Activated B cell treated with CpG ODN at 0.5 μM for 24 hours (primary cell): ENCODE measurements at regions not wholly inside any gene's neighbourhood (a gene's known extent, or its start where the extent isn't known, plus 50 kb on each side); places are given as distances from the start of the nearest gene placed in this dataset.

Experiments used
- ATAC-seq: fragments of 200-7000 bp; cut with Tn5 transposase; one replicate; pipeline ENCODE4 v1.10.0; 2021; ENCODE audit warnings: low read depth, mild to moderate bottlenecking, moderate library complexity
- CTCF ChIA-PET: fragments of 350-600 bp; sonication (Branson Sonifier 250); formaldehyde crosslinking; loops from one replicate; lab custom pipeline; 2021; ENCODE audit warnings: antibody characterized with exemption; lab: Charles Lee
- POLR2A ChIA-PET: fragments of 350-600 bp; sonication (Branson Sonifier 250); formaldehyde crosslinking; loops from one replicate; lab custom pipeline; 2021; ENCODE audit warnings: antibody characterized with exemption; lab: Charles Lee
- DNase-seq: peaks from one replicate; pipeline ENCODE4 v3.0.0; 2022
- H3K27ac Mint-ChIP-seq: one replicate; pipeline ENCODE4 v1.8.0; 2020; ENCODE audit warnings: mixed read lengths
- H3K27me3 Mint-ChIP-seq: one replicate; pipeline ENCODE4 v1.8.0; 2021; ENCODE audit warnings: mixed read lengths
- H3K36me3 Mint-ChIP-seq: one replicate; pipeline ENCODE4 v1.8.0; 2021; ENCODE audit warnings: low read depth, mixed read lengths
- H3K4me1 Mint-ChIP-seq: one replicate; pipeline ENCODE4 v1.8.0; 2021; ENCODE audit warnings: mixed read lengths
- H3K4me3 Mint-ChIP-seq: one replicate; pipeline ENCODE4 v1.8.0; 2020; ENCODE audit warnings: mild to moderate bottlenecking, mixed read lengths
- H3K9me3 Mint-ChIP-seq: one replicate; pipeline ENCODE4 v1.8.0; 2020; ENCODE audit warnings: mixed read lengths
- CTCF ChIP-seq: fragments of 200-600 bp; IDR thresholded peaks from one replicate; pipeline ENCODE4 v1.8.0; 2022; ENCODE audit warnings: antibody characterized with exemption, mild to moderate bottlenecking
- intact Hi-C: fragments of 100-400 bp; cut with micrococcal nuclease; formaldehyde crosslinking; loops from one replicate; pipeline ENCODE4 v1.15.1; 2024

GRCh38 chr22:48697694-48698276 lies 1129.9 kb downstream of the BRD1 start:
- no peak for TF ChIP-seq CTCF
- H3K27me3 Mint-ChIP-seq = no peaks in the 10 kb centered on the region
- ATAC-seq (no peak), DNase-seq (no peak)
- intact Hi-C loops = no loop called here
- H3K36me3 Mint-ChIP-seq = no peaks in the 10 kb centered on the region
- H3K4me3 Mint-ChIP-seq = no peak overlapping the region
- no peaks in the 10 kb centered on the region for H3K4me1 Mint-ChIP-seq
- H3K27ac Mint-ChIP-seq = no peak overlapping the region
- ChIA-PET CTCF (no interaction called here), POLR2A (no interaction called here)
- H3K9me3 Mint-ChIP-seq = no peaks in the 10 kb centered on the region

GRCh38 chr22:48697223-48697622 lies 1130.5 kb downstream of the BRD1 start:
- H3K9me3 Mint-ChIP-seq = no peaks in the 10 kb centered on the region
- no peaks in the 10 kb centered on the region for H3K36me3 Mint-ChIP-seq
- no peak for TF ChIP-seq CTCF
- ChIA-PET CTCF (no interaction called here), POLR2A (no interaction called here)
- no peak overlapping the region for H3K4me3 Mint-ChIP-seq
- DNase-seq = no peak
- intact Hi-C loops = no loop called here
- ATAC-seq = no peak
- no peaks in the 10 kb centered on the region for H3K27me3 Mint-ChIP-seq
- H3K4me1 Mint-ChIP-seq = no peaks in the 10 kb centered on the region
- no peak overlapping the region for H3K27ac Mint-ChIP-seq

- intact Hi-C loops = no loop called here
- Mint-ChIP-seq H3K4me1 (no peaks in the 10 kb centered on the region), H3K36me3 (no peaks in the 10 kb centered on the region), H3K4me3 (no peak overlapping the region), H3K9me3 (no peaks in the 10 kb centered on the region), H3K27me3 (no peaks in the 10 kb centered on the region), H3K27ac (no peak overlapping the region)
- ATAC-seq = no peak
- no peak for DNase-seq
- TF ChIP-seq CTCF = no peak
- ChIA-PET POLR2A (no interaction called here), CTCF (no interaction called here)
Measured at GRCh38 chr22:48696371-48696770, 1131.3 kb downstream of the BRD1 start.

- DNase-seq (no peak), ATAC-seq (no peak)
- H3K4me3 Mint-ChIP-seq = no peak overlapping the region
- no peaks in the 10 kb centered on the region for H3K9me3 Mint-ChIP-seq
- no peak for TF ChIP-seq CTCF
- H3K36me3 Mint-ChIP-seq = no peaks in the 10 kb centered on the region
- H3K27ac Mint-ChIP-seq = no peak overlapping the region
- POLR2A ChIA-PET = no interaction called here
- CTCF ChIA-PET = no interaction called here
- no peaks in the 10 kb centered on the region for H3K4me1 Mint-ChIP-seq
- H3K27me3 Mint-ChIP-seq = no peaks in the 10 kb centered on the region
- intact Hi-C loops = no loop called here
Measured at GRCh38 chr22:48695731-48696305, 1131.9 kb downstream of the BRD1 start.

GRCh38 chr22:48695251-48695650 lies 1132.4 kb downstream of the BRD1 start:
- intact Hi-C loops = no loop called here
- no peak for TF ChIP-seq CTCF
- Mint-ChIP-seq H3K36me3 (no peaks in the 10 kb centered on the region), H3K4me1 (no peaks in the 10 kb centered on the region), H3K27ac (no peak overlapping the region), H3K9me3 (no peaks in the 10 kb centered on the region), H3K4me3 (no peak overlapping the region), H3K27me3 (no peaks in the 10 kb centered on the region)
- ChIA-PET POLR2A (no interaction called here), CTCF (no interaction called here)
- no peak for ATAC-seq
- DNase-seq = no peak
